ENCODE measurements at regions not wholly inside any gene's neighbourhood (a gene's known extent, or its start where the extent isn't known, plus 50 kb on each side); places are given as distances from the start of the nearest gene placed in this dataset.
A peak's percentile ranks its signal among the peaks of the same experiment; 100 is the strongest.

DNA sequence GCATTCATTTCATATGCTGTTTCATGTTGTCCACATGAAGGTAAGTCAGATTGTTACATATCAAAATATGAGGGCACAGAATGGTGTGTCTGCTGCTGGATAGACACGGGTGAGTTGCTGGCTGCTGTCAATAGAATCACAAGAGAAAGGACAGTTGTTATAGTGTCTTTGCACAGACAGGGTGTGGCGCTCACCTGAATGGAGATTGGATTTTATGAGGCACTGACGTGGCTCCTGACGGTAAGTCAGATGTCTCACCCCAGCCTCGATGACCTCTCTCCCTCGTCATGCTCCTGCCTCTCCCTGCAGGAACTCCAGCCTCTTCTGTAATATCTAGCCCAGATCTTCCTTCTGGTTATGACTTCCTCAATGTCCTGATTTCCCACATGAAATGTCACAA lies 75.4 kb upstream of the SELENOP start:
- 52 to 66% (median 65%) methylated on average over 6 of the region's 6 CpGs for WGBS, 3 donors
- Histone ChIP-seq H3K4me1 (no peaks in the 10 kb centered on the region), H3K27ac (no peak overlapping the region), H3K27me3 (ENCODE audit: insufficient read depth in 3 of 3, low read length in 2 of 3) (no peaks in the 10 kb centered on the region), H3K9me3 (no peaks in the 10 kb centered on the region), H3K36me3 (ENCODE audit: insufficient read depth in 1 of 2, low read depth in 1 of 2) (no peaks in the 10 kb centered on the region), H3K4me3 (no peak overlapping the region)
- DNase-seq (no peak), ATAC-seq (no peak)
- intact Hi-C loops (cut with DNase I): loop anchor here (5.0 kb wide), 4 partner anchors 75 to 1030 kb away; partner anchors contain the start of gene SELENOP (in 2 of the 2)
- TF ChIP-seq, protein P1, sequence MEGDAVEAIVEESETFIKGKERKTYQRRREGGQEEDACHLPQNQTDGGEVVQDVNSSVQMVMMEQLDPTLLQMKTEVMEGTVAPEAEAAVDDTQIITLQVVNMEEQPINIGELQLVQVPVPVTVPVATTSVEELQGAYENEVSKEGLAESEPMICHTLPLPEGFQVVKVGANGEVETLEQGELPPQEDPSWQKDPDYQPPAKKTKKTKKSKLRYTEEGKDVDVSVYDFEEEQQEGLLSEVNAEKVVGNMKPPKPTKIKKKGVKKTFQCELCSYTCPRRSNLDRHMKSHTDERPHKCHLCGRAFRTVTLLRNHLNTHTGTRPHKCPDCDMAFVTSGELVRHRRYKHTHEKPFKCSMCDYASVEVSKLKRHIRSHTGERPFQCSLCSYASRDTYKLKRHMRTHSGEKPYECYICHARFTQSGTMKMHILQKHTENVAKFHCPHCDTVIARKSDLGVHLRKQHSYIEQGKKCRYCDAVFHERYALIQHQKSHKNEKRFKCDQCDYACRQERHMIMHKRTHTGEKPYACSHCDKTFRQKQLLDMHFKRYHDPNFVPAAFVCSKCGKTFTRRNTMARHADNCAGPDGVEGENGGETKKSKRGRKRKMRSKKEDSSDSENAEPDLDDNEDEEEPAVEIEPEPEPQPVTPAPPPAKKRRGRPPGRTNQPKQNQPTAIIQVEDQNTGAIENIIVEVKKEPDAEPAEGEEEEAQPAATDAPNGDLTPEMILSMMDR (IDR thresholded peaks at IDR 0.05): no peak

DNA sequence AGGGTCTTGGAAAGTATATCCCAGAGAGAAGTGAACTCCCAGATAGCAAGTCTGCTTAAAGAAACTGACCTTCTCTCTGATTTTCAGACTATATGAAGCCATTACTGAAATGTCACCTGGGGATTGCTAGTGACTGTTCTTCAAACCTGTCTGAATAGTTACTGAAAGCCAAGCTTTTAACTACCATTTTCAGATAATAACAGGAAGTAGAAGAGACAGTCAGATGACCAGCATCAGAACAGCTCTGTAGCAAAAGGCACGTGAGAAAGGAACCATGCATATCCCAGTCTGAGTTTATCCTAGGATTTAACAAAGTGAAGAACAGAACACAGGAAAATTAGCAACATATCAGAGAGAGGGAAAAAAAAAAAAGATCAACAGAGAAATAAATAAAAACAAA lies 74.9 kb upstream of the SELENOP start:
- WGBS, 3 donors: 46 to 67% (median 51%) methylated on average over 1 of the region's 1 CpG
- Histone ChIP-seq H3K4me3 (no peak overlapping the region), H3K27me3 (ENCODE audit: insufficient read depth in 3 of 3, low read length in 2 of 3) (no peaks in the 10 kb centered on the region), H3K4me1 (no peaks in the 10 kb centered on the region), H3K36me3 (ENCODE audit: insufficient read depth in 1 of 2, low read depth in 1 of 2) (no peaks in the 10 kb centered on the region), H3K9me3 (no peaks in the 10 kb centered on the region), H3K27ac (no peak overlapping the region)
- ATAC-seq: no peak
- intact Hi-C loops (cut with DNase I): loop anchor here (5.0 kb wide), 4 partner anchors 74 to 1029 kb away; partner anchors contain the start of gene SELENOP (in 2 of the 2)
- TF ChIP-seq, protein P1 (IDR thresholded peaks at IDR 0.05): no peak
- DNase-seq: no peak

DNA sequence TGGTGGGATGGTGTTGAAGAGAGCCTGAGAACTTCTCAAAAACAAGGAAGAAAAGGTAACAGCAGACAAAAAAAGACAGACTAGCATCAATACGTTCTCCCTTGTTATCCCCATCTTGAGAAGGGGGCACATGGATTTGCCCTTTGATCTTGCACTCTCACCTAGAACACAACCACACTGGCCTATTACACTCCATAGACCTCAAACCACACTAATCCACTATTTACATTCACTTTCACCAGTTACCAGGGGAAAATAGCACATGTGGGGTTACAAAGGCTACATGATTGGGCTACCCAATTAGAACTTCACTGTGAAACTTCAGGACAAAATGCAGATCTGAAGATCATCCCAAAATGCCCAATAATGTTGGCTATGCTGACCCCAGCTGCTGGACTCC lies 72.6 kb upstream of the SELENOP start:
- H3K27ac ChIP-seq: no peak overlapping the region
- no peaks in the 10 kb centered on the region for H3K4me1 ChIP-seq
- TF ChIP-seq, protein P1 (IDR thresholded peaks at IDR 0.05): no peak
- WGBS, 3 donors: 73 to 83% (median 80%) methylated on average over 1 of the region's 1 CpG
- peaks cover 0 to 2% (median 0%) of the 10 kb centered on the region in 3 donors for H3K27me3 ChIP-seq (ENCODE audit: insufficient read depth in 3 of 3, low read length in 2 of 3)
- no peaks in the 10 kb centered on the region for H3K36me3 ChIP-seq (ENCODE audit: insufficient read depth in 1 of 2, low read depth in 1 of 2)
- intact Hi-C loops (cut with DNase I): no loop called here
- H3K4me3 ChIP-seq: no peak overlapping the region
- ATAC-seq (no peak), DNase-seq (no peak)
- no peaks in the 10 kb centered on the region for H3K9me3 ChIP-seq

DNA sequence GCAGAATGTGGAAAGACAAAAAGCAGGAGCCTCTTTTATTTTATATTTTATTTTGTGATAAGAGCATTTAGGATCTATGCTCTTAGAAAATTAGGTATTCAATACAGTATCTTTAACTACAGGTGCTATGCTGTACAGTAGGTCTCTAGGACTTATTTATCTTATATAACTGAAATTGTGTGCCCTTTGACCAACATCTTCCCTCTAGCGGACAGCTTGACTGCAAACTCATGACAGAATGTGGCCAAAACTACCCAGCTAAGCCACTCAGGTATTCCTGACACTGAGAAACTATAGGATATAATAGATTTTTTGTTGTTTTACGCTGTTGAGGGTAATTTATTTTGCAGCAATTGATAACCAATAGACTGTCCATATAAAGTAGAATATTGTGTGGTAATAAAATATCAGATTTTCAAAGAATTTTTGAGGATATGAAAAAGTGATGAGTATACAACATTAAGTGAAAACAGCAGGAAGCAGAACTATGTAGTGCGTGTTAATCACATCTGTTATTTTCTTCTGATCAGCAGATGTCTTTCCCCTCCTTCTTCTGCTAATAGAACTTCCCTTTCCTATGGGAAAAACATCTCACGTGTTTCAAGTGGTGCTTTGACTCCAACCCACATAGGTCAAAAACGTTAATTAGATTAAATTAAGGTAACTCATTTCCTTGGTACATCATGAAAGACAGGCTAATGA lies 69.9 kb upstream of the SELENOP start:
- 73 to 79% (median 78%) methylated on average over 5 of the region's 5 CpGs for WGBS, 3 donors
- Histone ChIP-seq H3K27me3 (ENCODE audit: insufficient read depth in 3 of 3, low read length in 2 of 3) (peaks cover 0 to 2% (median 0%) of the 10 kb centered on the region in 3 donors), H3K9me3 (no peaks in the 10 kb centered on the region), H3K27ac (no peak overlapping the region), H3K4me1 (no peaks in the 10 kb centered on the region), H3K36me3 (ENCODE audit: insufficient read depth in 1 of 2, low read depth in 1 of 2) (no peaks in the 10 kb centered on the region), H3K4me3 (no peak overlapping the region)
- TF ChIP-seq, protein P1 (IDR thresholded peaks at IDR 0.05): no peak
- intact Hi-C loops (cut with DNase I): no loop called here
- ATAC-seq (peak in 1 of 4 donors; percentile 40), DNase-seq (no peak)
